ENCODE measurements at regions not wholly inside any gene's neighbourhood (a gene's known extent, or its start where the extent isn't known, plus 50 kb on each side); places are given as distances from the start of the nearest gene placed in this dataset.

DNA sequence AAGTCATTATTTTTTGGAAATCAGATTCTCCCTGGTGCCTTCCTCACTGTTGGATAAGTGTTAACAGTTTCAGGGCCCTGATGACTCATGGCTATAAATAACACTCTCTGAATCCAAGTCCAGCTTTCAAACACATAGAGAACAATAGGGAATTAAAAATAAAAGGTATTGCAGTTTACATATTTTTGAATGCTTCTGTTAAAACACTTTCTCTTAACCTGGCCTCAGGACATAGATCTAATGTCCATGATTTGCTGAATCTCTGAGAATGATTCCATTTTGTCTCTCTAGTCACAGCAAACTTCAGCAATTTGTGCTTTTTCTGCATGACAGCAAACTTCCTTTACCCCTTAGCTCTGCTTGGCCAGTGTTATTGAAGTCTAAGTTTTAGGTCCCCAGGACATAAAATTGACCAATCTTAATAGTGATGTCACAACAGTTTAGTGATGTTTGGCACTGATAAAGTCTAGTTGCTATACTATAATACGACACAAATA, 1192.4 kb upstream of the CITED2 start:
- DNase-seq (ENCODE audit: low read depth), result peak; percentile 39
- no peak overlapping the region for H3K4me3 ChIP-seq (ENCODE audit: low read length)

GRCh38 chr6:140563728-140564127, 1189.3 kb upstream of the CITED2 start:
- no peak for DNase-seq (ENCODE audit: low read depth)
- no peak overlapping the region for H3K4me3 ChIP-seq (ENCODE audit: low read length)
- no peak for TF ChIP-seq CTCF (conservative IDR thresholded peaks at IDR 0.05; ENCODE audit: low read depth, low read length)

More for the DNA sequence above, 1192.4 kb upstream of the CITED2 start:
- no peak for TF ChIP-seq CTCF (conservative IDR thresholded peaks at IDR 0.05; ENCODE audit: low read depth, low read length)

DNA sequence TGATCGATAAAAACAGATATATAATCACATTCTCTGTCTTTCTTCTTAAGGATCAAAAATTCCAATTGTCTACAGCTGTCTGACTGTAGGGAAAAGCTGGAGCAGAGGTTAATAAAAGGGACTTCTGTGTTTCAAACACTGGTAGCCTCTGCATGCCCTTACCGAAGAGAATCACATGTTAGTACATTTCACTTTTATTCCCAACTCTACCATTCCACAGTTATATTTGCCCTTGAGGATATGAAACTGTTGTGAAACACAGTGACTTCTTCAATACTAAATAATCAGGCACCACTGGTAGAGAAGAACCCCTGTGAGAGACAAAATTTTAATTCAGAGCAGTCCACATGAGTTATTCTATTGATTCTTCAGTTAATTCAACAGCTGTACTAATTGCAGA, 1187.3 kb upstream of the CITED2 start:
- no peak overlapping the region for H3K4me3 ChIP-seq (ENCODE audit: low read length)
- no peak for TF ChIP-seq CTCF (conservative IDR thresholded peaks at IDR 0.05; ENCODE audit: low read depth, low read length)
- no peak for DNase-seq (ENCODE audit: low read depth)

DNA sequence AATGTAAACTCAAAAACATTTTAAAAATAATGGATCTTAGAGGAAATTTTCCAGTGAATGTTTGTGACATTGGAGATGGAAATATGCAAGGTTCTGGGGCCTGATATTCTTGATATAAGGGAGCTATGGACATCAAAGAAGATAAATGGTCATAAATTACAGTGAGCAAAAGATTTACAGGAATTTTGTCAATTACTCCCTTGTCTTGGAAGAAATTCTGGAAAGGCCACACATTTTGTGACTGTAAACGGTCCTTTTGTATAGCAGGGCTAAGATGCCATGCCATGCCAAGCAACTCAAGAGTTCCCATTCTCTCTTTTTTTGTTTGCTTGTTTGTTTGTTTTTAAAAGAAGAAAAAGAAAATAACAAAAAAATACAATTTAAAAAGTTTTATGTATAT, 1186.2 kb upstream of the CITED2 start:
- no peak for DNase-seq (ENCODE audit: low read depth)
- H3K4me3 ChIP-seq (ENCODE audit: low read length), result no peak overlapping the region
- no peak for TF ChIP-seq CTCF (conservative IDR thresholded peaks at IDR 0.05; ENCODE audit: low read depth, low read length)

- DNase-seq (ENCODE audit: low read depth), result no peak
- TF ChIP-seq CTCF (conservative IDR thresholded peaks at IDR 0.05; ENCODE audit: low read depth, low read length), result no peak
- H3K4me3 ChIP-seq (ENCODE audit: low read length), result no peak overlapping the region
These were observed 1185.0 kb upstream of the CITED2 start for GRCh38 chr6:140559458-140559857.

- no peak for DNase-seq (ENCODE audit: low read depth)
- no peak overlapping the region for H3K4me3 ChIP-seq (ENCODE audit: low read length)
- no peak for TF ChIP-seq CTCF (conservative IDR thresholded peaks at IDR 0.05; ENCODE audit: low read depth, low read length)
These were observed 1180.0 kb upstream of the CITED2 start for GRCh38 chr6:140554421-140554820.

GRCh38 chr6:140548366-140548765, 1173.9 kb upstream of the CITED2 start:
- H3K4me3 ChIP-seq (ENCODE audit: low read length), result no peak overlapping the region
- DNase-seq (ENCODE audit: low read depth), result no peak
- TF ChIP-seq CTCF (conservative IDR thresholded peaks at IDR 0.05; ENCODE audit: low read depth, low read length), result no peak
